Mesodermal cell (in vitro differentiated cells): ENCODE measurements at regions not wholly inside any gene's neighbourhood (a gene's known extent, or its start where the extent isn't known, plus 50 kb on each side); places are given as distances from the start of the nearest gene placed in this dataset.

Experiments used
- H3K27ac ChIP-seq: 2 replicates; pipeline ENCODE4 v1.7.0; 2013; ENCODE audit warnings: mild to moderate bottlenecking, low read depth, low read length, moderate library complexity; ENCODE audit not compliant: severe bottlenecking
- H3K36me3 ChIP-seq: 2 replicates; pipeline ENCODE4 v1.7.1; 2013; ENCODE audit warnings: mild to moderate bottlenecking, low read length, moderate library complexity; ENCODE audit not compliant: control insufficient read depth, insufficient read depth
- H3K4me1 ChIP-seq: one replicate; pipeline ENCODE4 v1.7.1; 2013; ENCODE audit warnings: mild to moderate bottlenecking, low read length; ENCODE audit not compliant: insufficient read depth, control insufficient read depth, poor library complexity, severe bottlenecking
- H3K4me3 ChIP-seq: 2 replicates; pipeline ENCODE4 v1.7.0; 2013; ENCODE audit warnings: low read length, control low read depth, mild to moderate bottlenecking; ENCODE audit not compliant: insufficient read depth, poor library complexity, severe bottlenecking; ENCODE audit errors: extremely low read depth
- H3K9me3 ChIP-seq: 2 replicates; pipeline ENCODE4 v1.7.1; 2013; ENCODE audit warnings: mild to moderate bottlenecking, low read length, moderate library complexity; ENCODE audit not compliant: control insufficient read depth
- WGBS, 2 experiments: methylation state at CpG; one replicate each; pipeline ENCODE4 v1.1.5; 2013; ENCODE audit warnings: missing lambda C conversion rate in 2 of 2; ENCODE audit not compliant: insufficient coverage in 2 of 2; 5-methylcytosine and 5-hydroxymethylcytosine counted together

- Histone ChIP-seq H3K4me3 (no peak overlapping the region), H3K36me3 (no peaks in the 10 kb centered on the region), H3K9me3 (no peaks in the 10 kb centered on the region), H3K4me1 (no peaks in the 10 kb centered on the region), H3K27ac (no peak overlapping the region)
- WGBS, 2 experiments = 86 to 94% methylated on average over 2 of the region's 2 CpGs
Measured at GRCh38 chr9:108536836-108537601, 318.8 kb downstream of the ACTL7B start.

- Histone ChIP-seq H3K4me1 (no peaks in the 10 kb centered on the region), H3K36me3 (no peaks in the 10 kb centered on the region), H3K4me3 (no peak overlapping the region), H3K27ac (no peak overlapping the region), H3K9me3 (no peaks in the 10 kb centered on the region)
- 92 to 96% methylated on average over 3 of the region's 3 CpGs for WGBS, 2 experiments
Measured at GRCh38 chr9:108535526-108535925, 320.3 kb downstream of the ACTL7B start.

GRCh38 chr9:108534741-108535140, 321.0 kb downstream of the ACTL7B start:
- H3K9me3 ChIP-seq = no peaks in the 10 kb centered on the region
- H3K4me1 ChIP-seq = no peaks in the 10 kb centered on the region
- H3K36me3 ChIP-seq = no peaks in the 10 kb centered on the region
- no peak overlapping the region for H3K4me3 ChIP-seq
- 100% methylated on average over 1 of the region's 2 CpGs; no CpG with 5 or more reads in 1 of the 2 experiments for WGBS, 2 experiments
- H3K27ac ChIP-seq = no peak overlapping the region

GRCh38 chr9:108530141-108530540, 325.6 kb downstream of the ACTL7B start:
- 93 to 97% methylated on average over 23 to 29 of the region's 29 CpGs for WGBS, 2 experiments
- H3K36me3 ChIP-seq = no peaks in the 10 kb centered on the region
- H3K4me1 ChIP-seq = no peaks in the 10 kb centered on the region
- no peak overlapping the region for H3K4me3 ChIP-seq
- H3K9me3 ChIP-seq = no peaks in the 10 kb centered on the region
- H3K27ac ChIP-seq = no peak overlapping the region

GRCh38 chr9:108528231-108528630, 327.6 kb downstream of the ACTL7B start:
- H3K4me1 ChIP-seq = no peaks in the 10 kb centered on the region
- H3K4me3 ChIP-seq = no peak overlapping the region
- H3K36me3 ChIP-seq = no peaks in the 10 kb centered on the region
- no peak overlapping the region for H3K27ac ChIP-seq
- WGBS, 2 experiments = 80 to 91% methylated on average over 4 of the region's 5 CpGs
- H3K9me3 ChIP-seq = no peaks in the 10 kb centered on the region

- no peaks in the 10 kb centered on the region for H3K9me3 ChIP-seq
- no peak overlapping the region for H3K4me3 ChIP-seq
- no peaks in the 10 kb centered on the region for H3K4me1 ChIP-seq
- H3K27ac ChIP-seq = no peak overlapping the region
- H3K36me3 ChIP-seq = no peaks in the 10 kb centered on the region
- 100% methylated on average over 1 of the region's 1 CpG for WGBS, 2 experiments
Measured at GRCh38 chr9:108526518-108526917, 329.3 kb downstream of the ACTL7B start.

- no peaks in the 10 kb centered on the region for H3K4me1 ChIP-seq
- no peak overlapping the region for H3K27ac ChIP-seq
- 92 to 93% methylated on average over 4 of the region's 4 CpGs for WGBS, 2 experiments
- no peaks in the 10 kb centered on the region for H3K9me3 ChIP-seq
- H3K36me3 ChIP-seq = no peaks in the 10 kb centered on the region
- H3K4me3 ChIP-seq = no peak overlapping the region
Measured at GRCh38 chr9:108525186-108525585, 330.6 kb downstream of the ACTL7B start.

GRCh38 chr9:108521063-108521590, 334.7 kb downstream of the ACTL7B start:
- H3K36me3 ChIP-seq = no peaks in the 10 kb centered on the region
- WGBS, 2 experiments = 95 to 100% methylated on average over 2 of the region's 2 CpGs
- H3K27ac ChIP-seq = no peak overlapping the region
- H3K4me1 ChIP-seq = no peaks in the 10 kb centered on the region
- H3K9me3 ChIP-seq = no peaks in the 10 kb centered on the region
- no peak overlapping the region for H3K4me3 ChIP-seq

- 91 to 95% methylated on average over 2 of the region's 2 CpGs for WGBS, 2 experiments
- no peaks in the 10 kb centered on the region for H3K9me3 ChIP-seq
- no peaks in the 10 kb centered on the region for H3K4me1 ChIP-seq
- no peaks in the 10 kb centered on the region for H3K36me3 ChIP-seq
- H3K4me3 ChIP-seq = no peak overlapping the region
- no peak overlapping the region for H3K27ac ChIP-seq
Measured at GRCh38 chr9:108519437-108519836, 336.3 kb downstream of the ACTL7B start.

- Histone ChIP-seq H3K36me3 (no peaks in the 10 kb centered on the region), H3K4me1 (no peaks in the 10 kb centered on the region), H3K4me3 (no peak overlapping the region), H3K27ac (no peak overlapping the region), H3K9me3 (no peaks in the 10 kb centered on the region)
- WGBS, 2 experiments = 86 to 95% methylated on average over 7 to 9 of the region's 9 CpGs
Measured at GRCh38 chr9:108517651-108518365, 338.0 kb downstream of the ACTL7B start.

GRCh38 chr9:108516391-108516790, 339.4 kb downstream of the ACTL7B start:
- Histone ChIP-seq H3K27ac (no peak overlapping the region), H3K36me3 (no peaks in the 10 kb centered on the region), H3K4me1 (no peaks in the 10 kb centered on the region), H3K4me3 (no peak overlapping the region), H3K9me3 (no peaks in the 10 kb centered on the region)
- 80 to 83% methylated on average over 1 of the region's 4 CpGs for WGBS, 2 experiments
